Fibroblast of lung (primary cell): ENCODE measurements at regions not wholly inside any gene's neighbourhood (a gene's known extent, or its start where the extent isn't known, plus 50 kb on each side); places are given as distances from the start of the nearest gene placed in this dataset.

Experiments
- DNase-seq, 2 donors: peaks; one replicate each; pipeline versions ENCODE4 v3.0.0 to v3.0.0-alpha.2; 2010; ENCODE audit warnings: low read depth in 2 of 2
- H2AFZ ChIP-seq: 2 replicates; pipeline ENCODE4 v1.5.1; 2012; ENCODE audit warnings: low read length, control low read depth, inconsistent platforms
- H3K27ac ChIP-seq: 2 replicates; pipeline ENCODE4 v1.5.1; 2011; ENCODE audit warnings: low read length, control low read depth; ENCODE audit not compliant: insufficient read depth
- H3K27me3 ChIP-seq: 2 replicates; pipeline ENCODE4 v1.5.1; 2011; ENCODE audit warnings: mild to moderate bottlenecking, low read length; ENCODE audit not compliant: control insufficient read depth, insufficient read depth
- H3K36me3 ChIP-seq: 2 replicates; pipeline ENCODE4 v1.5.1; 2011; ENCODE audit warnings: low read length; ENCODE audit not compliant: control insufficient read depth, insufficient read depth
- H3K4me1 ChIP-seq: 2 replicates; pipeline ENCODE4 v1.5.1; 2011; ENCODE audit warnings: low read length; ENCODE audit not compliant: control insufficient read depth, insufficient read depth; ENCODE audit errors: extremely low read depth
- H3K4me2 ChIP-seq: 2 replicates; pipeline ENCODE4 v1.5.1; 2011; ENCODE audit warnings: low read length, control low read depth; ENCODE audit not compliant: insufficient read depth; ENCODE audit errors: extremely low read depth
- H3K4me3 ChIP-seq, 4 experiments: fragments of 200-600 bp in 1 of 4; sonication (generic) in 1 of 4; replicated peaks in 1 of 4; 2 replicates each; pipeline ENCODE4 v1.5.1; 2011 to 2016; ENCODE audit warnings: low read length in 4 of 4, low read depth in 3 of 4, mild to moderate bottlenecking in 3 of 4, control low read depth in 2 of 4, inconsistent platforms in 1 of 4, mixed read lengths in 1 of 4; ENCODE audit not compliant: insufficient read depth in 1 of 4; ENCODE audit errors: control extremely low read depth in 1 of 4
- H3K79me2 ChIP-seq: 2 replicates; pipeline ENCODE4 v1.5.1; 2012; ENCODE audit warnings: mild to moderate bottlenecking, low read length, inconsistent platforms; ENCODE audit not compliant: control insufficient read depth, insufficient read depth
- H3K9ac ChIP-seq: 2 replicates; pipeline ENCODE4 v1.5.1; 2011; ENCODE audit warnings: mild to moderate bottlenecking, low read length, control low read depth; ENCODE audit not compliant: insufficient read depth
- H3K9me3 ChIP-seq: 2 replicates; pipeline ENCODE4 v1.5.1; 2012; ENCODE audit warnings: low read depth, low read length; ENCODE audit not compliant: control insufficient read depth, insufficient read depth
- H4K20me1 ChIP-seq: 2 replicates; pipeline ENCODE4 v1.5.1; 2011; ENCODE audit warnings: low read length; ENCODE audit not compliant: control insufficient read depth, insufficient read depth; ENCODE audit errors: extremely low read depth
- CTCF ChIP-seq, 2 donors: IDR thresholded peaks in 1 of 2; conservative IDR thresholded peaks in 1 of 2; 1 replicate in 1 of 2; 2 replicates in 1 of 2; pipeline ENCODE4 v1.5.1; 2011 to 2012; ENCODE audit warnings: low read length in 2 of 2, control low read depth in 1 of 2, inconsistent platforms in 1 of 2, low read depth in 1 of 2, mild to moderate bottlenecking in 1 of 2
- EZH2 ChIP-seq: IDR thresholded peaks from 2 replicates; pipeline ENCODE4 v1.5.1; 2012; ENCODE audit warnings: low read length, control low read depth, mild to moderate bottlenecking; ENCODE audit errors: missing control alignments

DNA sequence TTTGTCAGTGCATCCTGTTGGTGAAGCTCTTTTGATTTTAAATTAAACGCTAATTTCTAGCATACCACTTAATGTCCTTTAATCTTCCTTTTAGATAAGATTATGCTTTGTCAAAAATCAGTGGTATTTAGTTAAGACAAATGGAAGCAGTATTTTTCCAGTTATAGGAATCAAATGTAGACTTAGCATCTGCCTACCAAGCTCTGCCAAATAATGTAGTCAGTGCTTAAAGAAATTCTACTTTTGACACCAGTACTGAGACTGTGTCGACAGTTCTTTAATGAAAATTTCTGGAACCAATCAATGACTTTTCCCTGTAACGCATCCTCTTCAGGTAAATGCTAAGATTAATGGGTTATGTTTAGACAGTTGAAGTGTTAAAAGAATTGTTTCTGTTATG is 803.3 kb upstream of the FAM98A start:
- Histone ChIP-seq H3K9me3 (no peaks in the 10 kb centered on the region), H3K27me3 (no peaks in the 10 kb centered on the region), H3K36me3 (no peaks in the 10 kb centered on the region), H3K4me1 (no peaks in the 10 kb centered on the region), H3K4me3 (no peak overlapping the region), H2AFZ (no peak overlapping the region), H3K4me2 (no peak overlapping the region), H4K20me1 (no peaks in the 10 kb centered on the region), H3K79me2 (no peaks in the 10 kb centered on the region), H3K9ac (no peak overlapping the region), H3K27ac (no peak overlapping the region)
- no peak for DNase-seq
- TF ChIP-seq CTCF (conservative IDR thresholded peaks at IDR 0.05 in 1 of 2, IDR thresholded peaks at IDR 0.05 in 1 of 2; ENCODE audit: low read depth in 1 of 2, low read length in 2 of 2) (no peak), EZH2 (no peak)

GRCh38 chr2:34401186-34401585 is 802.1 kb upstream of the FAM98A start:
- Histone ChIP-seq H3K27me3 (no peaks in the 10 kb centered on the region), H4K20me1 (no peaks in the 10 kb centered on the region), H3K4me3 (no peak overlapping the region), H3K9ac (no peak overlapping the region), H3K9me3 (no peaks in the 10 kb centered on the region), H2AFZ (no peak overlapping the region), H3K27ac (no peak overlapping the region), H3K4me2 (no peak overlapping the region), H3K4me1 (no peaks in the 10 kb centered on the region), H3K36me3 (no peaks in the 10 kb centered on the region), H3K79me2 (no peaks in the 10 kb centered on the region)
- peak in 1 of 2 donors; percentile 56 for DNase-seq
- TF ChIP-seq CTCF (conservative IDR thresholded peaks at IDR 0.05 in 1 of 2, IDR thresholded peaks at IDR 0.05 in 1 of 2; ENCODE audit: low read depth in 1 of 2, low read length in 2 of 2) = no peak

- H2AFZ ChIP-seq = no peak overlapping the region
- TF ChIP-seq CTCF (conservative IDR thresholded peaks at IDR 0.05 in 1 of 2, IDR thresholded peaks at IDR 0.05 in 1 of 2; ENCODE audit: low read depth in 1 of 2, low read length in 2 of 2) = no peak
- TF ChIP-seq EZH2 = no peak
- no peaks in the 10 kb centered on the region for H3K4me1 ChIP-seq
- H3K79me2 ChIP-seq = no peaks in the 10 kb centered on the region
- no peak for DNase-seq
- H3K4me2 ChIP-seq = no peak overlapping the region
- H3K27me3 ChIP-seq = no peaks in the 10 kb centered on the region
- no peaks in the 10 kb centered on the region for H4K20me1 ChIP-seq
- H3K4me3 ChIP-seq = no peak overlapping the region
- H3K27ac ChIP-seq = no peak overlapping the region
- H3K9me3 ChIP-seq = no peaks in the 10 kb centered on the region
- no peaks in the 10 kb centered on the region for H3K36me3 ChIP-seq
- no peak overlapping the region for H3K9ac ChIP-seq
These were observed 789.3 kb upstream of the FAM98A start for GRCh38 chr2:34388446-34388845.
